GM23338 (cell line): ENCODE measurements at regions not wholly inside any gene's neighbourhood (a gene's known extent, or its start where the extent isn't known, plus 50 kb on each side); places are given as distances from the start of the nearest gene placed in this dataset.

ENCODE experiments used
- CREB1 ChIP-seq: fragments of 250-450 bp; sonication (Bioruptor Pico); IDR thresholded peaks from 2 replicates; pipeline ENCODE4 v1.5.0; 2020; ENCODE audit warnings: low read depth, mild to moderate bottlenecking, moderate library complexity
- EZH2 ChIP-seq: fragments of 200-600 bp; sonication (generic); IDR thresholded peaks from one replicate; pipeline ENCODE4 v1.8.0; 2017; ENCODE audit warnings: antibody characterized with exemption, mild to moderate bottlenecking, low read depth; ENCODE audit not compliant: unreplicated experiment
- EZH2phosphoT487 ChIP-seq: fragments of 200-600 bp; sonication (generic); IDR thresholded peaks from one replicate; pipeline ENCODE4 v1.8.1; 2018; ENCODE audit warnings: antibody characterized with exemption; ENCODE audit not compliant: unreplicated experiment
- JUNB ChIP-seq: IDR thresholded peaks from one replicate; pipeline ENCODE4 v1.6.1; 2016; ENCODE audit warnings: antibody characterized with exemption; ENCODE audit not compliant: unreplicated experiment
- POLR2AphosphoS5 ChIP-seq: IDR thresholded peaks from 2 replicates; pipeline ENCODE4 v1.6.1; 2016; ENCODE audit warnings: antibody characterized with exemption, low read depth
- REST ChIP-seq: IDR thresholded peaks from one replicate; pipeline ENCODE4 v1.6.1; 2018; ENCODE audit warnings: antibody characterized with exemption; ENCODE audit not compliant: unreplicated experiment
- ZNF114 ChIP-seq: fragments of 250-450 bp; sonication (Bioruptor Pico); IDR thresholded peaks from 2 replicates; pipeline ENCODE4 v1.5.0; 2020; ENCODE audit warnings: mild to moderate bottlenecking, moderate library complexity
- TF ChIP-seq, protein P1 (sequence below), 2 experiments: fragments of 200-600 bp in 1 of 2; sonication (generic) in 1 of 2; conservative IDR thresholded peaks; 2 replicates each; pipeline versions ENCODE4 v1.5.1 to v1.6.1; 2016 to 2017; ENCODE audit warnings: antibody characterized with exemption in 2 of 2, low read depth in 2 of 2, mild to moderate bottlenecking in 2 of 2, moderate library complexity in 1 of 2

DNA sequence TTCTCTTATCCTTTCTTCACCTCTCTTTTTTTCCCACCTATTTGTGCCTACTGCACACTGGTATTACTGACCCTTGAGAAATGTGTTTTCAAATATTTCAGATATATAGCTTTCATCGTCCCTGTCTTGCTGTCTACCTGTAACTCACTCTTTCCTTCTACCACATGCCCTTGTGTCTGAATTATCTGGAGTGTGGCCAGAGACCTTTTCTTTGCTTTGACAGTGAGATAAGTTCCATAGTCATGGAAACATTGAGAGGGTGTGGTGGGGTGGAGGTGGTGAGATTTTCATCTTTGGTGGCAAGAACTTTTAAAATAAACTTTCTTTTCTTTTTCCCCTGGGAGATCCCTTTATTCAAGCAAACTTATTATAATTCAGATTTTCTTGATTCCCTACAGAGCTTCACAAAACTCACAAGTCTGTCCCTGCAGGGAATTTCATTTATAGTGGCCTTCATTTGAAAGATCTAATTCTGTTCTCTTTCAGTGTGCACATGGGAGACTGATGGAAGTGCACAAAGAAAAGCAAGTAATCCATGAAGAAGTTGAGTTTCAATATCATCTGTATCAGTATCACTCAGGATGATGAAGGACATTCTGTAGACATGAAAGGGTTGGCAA is 95.7 kb downstream of the SH2D1A start:
- TF ChIP-seq, protein P1, sequence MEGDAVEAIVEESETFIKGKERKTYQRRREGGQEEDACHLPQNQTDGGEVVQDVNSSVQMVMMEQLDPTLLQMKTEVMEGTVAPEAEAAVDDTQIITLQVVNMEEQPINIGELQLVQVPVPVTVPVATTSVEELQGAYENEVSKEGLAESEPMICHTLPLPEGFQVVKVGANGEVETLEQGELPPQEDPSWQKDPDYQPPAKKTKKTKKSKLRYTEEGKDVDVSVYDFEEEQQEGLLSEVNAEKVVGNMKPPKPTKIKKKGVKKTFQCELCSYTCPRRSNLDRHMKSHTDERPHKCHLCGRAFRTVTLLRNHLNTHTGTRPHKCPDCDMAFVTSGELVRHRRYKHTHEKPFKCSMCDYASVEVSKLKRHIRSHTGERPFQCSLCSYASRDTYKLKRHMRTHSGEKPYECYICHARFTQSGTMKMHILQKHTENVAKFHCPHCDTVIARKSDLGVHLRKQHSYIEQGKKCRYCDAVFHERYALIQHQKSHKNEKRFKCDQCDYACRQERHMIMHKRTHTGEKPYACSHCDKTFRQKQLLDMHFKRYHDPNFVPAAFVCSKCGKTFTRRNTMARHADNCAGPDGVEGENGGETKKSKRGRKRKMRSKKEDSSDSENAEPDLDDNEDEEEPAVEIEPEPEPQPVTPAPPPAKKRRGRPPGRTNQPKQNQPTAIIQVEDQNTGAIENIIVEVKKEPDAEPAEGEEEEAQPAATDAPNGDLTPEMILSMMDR (conservative IDR thresholded peaks at IDR 0.05; ENCODE audit: low read depth in 2 of 2), result no peak
- TF ChIP-seq JUNB, result no peak
- TF ChIP-seq EZH2, result no peak
- no peak for TF ChIP-seq EZH2phosphoT487
- no peak for TF ChIP-seq POLR2AphosphoS5
- TF ChIP-seq CREB1 (CRISPR knock-in tag), result no peak
- no peak for TF ChIP-seq REST
- TF ChIP-seq ZNF114 (CRISPR knock-in tag), result no peak
